Globus pallidus (tissue), 1 donor: ENCODE measurements at regions not wholly inside any gene's neighbourhood (a gene's known extent, or its start where the extent isn't known, plus 50 kb on each side); places are given as distances from the start of the nearest gene placed in this dataset.
"Not testable (repeated sequence)": the region's sequence is repeated elsewhere in the genome, so short reads cannot be mapped to it uniquely, and the experiment has no call there.

ENCODE experiments used
- DNase-seq: peaks from one replicate; pipeline ENCODE4 v3.0.0-alpha.2; 2015; ENCODE audit warnings: low spot score

DNA sequence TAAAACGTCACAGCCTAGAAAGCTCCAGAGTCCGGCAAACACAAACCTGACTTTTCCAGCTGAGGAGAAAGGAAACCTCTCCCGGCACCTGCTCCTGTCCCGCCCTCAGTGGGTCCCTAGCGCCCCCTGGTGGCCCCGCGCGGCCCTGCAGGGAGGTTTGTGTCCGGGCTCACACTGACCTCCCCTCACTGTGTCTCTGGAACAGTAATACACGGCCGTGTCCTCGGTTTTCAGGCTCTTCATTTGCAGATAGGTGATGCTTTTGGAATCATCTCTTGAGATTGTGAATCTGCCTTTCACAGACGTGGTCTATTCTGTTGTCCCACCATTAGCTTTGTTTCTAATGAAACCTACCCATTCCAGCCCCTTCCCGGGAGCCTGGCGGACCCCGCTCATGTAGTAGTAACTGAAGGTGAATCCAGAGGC is 731.2 kb downstream of the TMEM121 start:
- DNase-seq: not testable (repeated sequence)

DNA sequence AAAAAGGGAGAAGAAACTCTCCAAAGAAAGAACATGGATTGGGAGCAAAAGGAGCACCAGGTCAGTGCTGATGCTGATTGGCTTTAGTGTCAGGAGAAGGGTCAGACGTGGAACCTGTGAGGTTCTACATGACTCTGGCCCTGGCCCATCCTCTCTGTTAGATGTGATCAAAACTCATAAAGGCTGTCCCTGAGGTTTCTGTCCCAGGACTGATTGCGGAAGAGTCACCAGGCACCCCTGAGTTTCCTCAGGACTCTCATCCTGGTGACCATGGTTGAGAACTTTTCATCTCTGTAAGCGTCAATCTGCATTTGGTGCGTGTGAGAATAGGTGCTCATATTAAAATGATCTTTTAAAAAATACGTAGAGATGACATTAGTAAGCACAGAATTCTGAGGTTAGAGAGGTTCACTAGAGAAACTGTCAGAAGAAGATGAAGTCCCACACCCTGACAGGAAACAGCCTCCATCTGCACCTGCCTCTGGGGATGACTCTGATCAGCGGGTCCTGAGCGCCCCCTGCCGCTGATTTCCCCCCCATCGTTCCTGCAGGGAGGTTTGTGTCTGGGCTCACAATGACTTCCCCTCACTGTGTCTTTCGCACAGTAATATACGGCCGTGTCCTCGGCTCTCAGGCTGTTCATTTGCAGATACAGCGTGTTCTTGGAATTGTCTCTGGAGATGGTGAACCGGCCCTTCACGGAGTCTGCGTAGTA is 741.8 kb downstream of the TMEM121 start:
- no peak for DNase-seq

DNA sequence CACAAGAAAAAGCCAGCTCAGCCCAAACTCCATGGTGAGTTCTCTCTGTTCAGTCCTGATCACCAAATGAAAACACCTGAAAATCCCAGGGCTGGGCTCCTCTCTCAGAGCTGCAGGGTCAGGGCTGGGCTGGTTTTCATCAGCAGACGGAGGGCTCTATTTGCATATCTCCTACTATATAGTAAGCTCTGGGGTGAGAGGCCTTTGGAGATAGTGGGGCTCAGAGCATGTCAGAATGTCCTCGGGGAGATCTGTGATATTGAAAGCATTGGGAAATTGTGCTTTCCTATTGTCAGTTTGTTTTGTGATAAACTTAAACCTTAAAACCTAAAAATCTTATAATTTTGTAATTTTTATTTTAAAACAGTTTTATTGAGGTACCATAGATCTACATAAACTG is 742.6 kb downstream of the TMEM121 start:
- no peak for DNase-seq

DNA sequence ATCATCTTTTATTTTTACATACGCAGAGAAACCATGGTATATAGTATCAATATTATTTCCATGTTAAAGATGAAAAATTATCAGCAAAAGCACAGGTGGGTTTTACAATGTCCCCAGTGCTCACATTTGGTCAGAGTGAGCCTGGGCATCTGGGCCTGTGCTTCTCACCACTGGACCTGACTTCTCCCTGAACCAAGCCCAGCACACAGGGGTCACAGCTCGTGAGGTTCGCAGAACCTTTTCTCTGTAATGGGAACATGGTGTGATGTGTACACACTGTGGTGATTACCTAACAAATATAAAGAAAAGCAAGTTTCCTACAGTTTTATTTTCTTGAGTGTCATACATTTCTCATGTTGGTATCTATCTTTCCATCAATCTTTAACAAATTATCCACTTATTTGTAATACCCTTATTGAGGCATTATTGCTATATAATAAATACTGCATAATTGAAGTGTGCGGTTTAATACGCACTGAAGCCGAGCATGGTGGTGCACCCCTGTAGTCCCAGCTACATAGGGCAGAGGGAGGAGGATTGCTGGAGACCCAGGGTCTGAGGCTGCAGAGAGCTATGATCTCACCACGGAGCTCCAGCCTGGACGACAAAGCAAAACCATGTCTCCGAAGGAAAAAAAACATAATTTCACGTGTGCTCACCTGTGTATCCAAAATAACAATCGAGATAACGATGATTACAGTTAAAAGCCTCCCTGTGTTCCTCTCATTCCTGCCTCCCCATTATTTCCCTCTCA is 743.2 kb downstream of the TMEM121 start:
- DNase-seq: no peak

DNA sequence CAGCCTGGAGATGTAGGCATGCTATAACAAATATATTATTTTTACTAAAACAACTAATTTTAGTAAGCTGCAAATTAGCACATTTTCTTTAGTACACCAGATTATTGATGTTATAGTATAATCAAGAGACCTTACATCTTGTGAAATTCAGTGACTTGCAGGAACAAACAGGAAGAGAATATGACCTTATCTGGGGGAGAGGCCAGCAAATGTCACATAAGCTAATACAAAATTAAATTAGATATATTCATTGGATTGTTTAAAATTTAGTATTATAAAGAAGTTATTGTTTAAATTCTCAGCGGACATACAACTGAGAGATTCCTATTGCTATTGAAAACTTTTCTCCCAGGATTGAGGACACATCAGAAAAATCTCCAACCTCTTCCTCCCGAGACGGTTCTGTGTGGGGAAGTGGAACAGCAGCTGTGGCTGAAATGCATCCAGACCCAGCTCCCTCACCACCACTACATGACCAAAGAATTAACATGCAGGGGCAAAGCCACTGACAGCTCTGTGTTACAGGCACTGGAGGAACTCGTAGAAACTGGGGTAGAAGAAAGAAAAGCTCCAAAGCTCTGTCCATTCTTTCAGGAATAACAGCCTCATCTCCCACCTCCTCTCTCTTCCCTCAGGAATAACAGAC is 744.2 kb downstream of the TMEM121 start:
- DNase-seq: not testable (repeated sequence)

DNA sequence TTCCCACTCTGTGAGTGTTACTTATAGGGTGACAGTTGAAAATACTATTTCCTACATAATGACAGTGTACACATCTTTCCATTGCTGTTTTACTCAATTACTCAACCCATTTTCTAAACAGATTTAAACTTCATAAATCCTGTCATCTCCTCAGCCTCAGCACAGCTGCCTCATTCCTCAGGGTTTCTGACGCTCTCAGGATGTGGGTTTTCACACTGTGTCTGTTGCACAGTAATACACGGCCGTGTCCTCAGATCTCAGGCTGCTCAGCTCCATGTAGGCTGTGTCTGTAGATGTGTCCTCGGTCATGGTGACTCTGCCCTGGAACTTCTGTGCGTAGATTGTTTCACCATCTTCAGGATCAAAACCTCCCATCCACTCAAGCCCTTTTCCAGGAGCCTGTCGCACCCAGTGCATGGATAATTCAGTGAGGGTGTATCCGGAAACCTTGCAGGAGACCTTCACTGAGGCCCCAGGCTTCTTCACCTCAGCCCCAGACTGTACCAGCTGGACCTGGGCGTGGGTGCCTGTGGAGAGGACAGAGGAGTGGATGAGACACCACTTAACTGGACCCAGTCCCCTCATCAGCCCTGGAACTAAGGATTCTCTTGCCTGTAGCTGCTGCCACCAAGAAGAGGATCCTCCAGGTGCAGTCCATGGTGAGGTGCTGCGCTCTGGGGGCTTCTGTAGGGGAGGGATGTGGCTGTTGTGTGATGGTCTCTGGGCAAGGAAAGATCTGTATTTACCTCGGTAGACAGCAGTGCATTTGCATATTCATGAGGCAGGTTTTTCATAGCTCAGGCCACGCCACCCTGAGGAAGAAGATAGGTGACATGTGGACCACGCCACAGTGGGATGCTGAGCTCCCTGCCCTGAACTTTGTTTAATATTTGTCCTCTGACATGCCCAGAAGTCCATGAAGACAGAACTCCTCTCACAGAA is 750.2 kb downstream of the TMEM121 start:
- DNase-seq: no peak

DNA sequence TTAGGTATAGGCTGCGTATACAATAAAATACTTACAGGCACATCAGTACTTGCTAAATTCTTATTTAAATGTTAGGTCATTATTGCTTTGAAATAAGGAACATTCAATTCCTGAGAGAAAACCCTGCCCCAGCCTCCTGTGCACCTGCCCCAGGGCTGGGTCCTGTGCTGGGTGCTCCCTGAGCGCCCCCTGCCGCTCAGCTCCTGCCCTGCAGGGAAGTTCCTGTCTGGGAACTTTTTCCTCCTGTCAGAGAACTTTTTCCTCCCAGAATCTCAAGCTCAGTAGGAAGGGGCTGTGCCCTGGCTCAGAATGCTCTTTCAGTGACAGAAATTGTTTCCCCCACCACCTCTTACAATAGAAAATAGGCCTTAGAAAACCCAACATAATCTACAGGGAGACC is 751.1 kb downstream of the TMEM121 start:
- DNase-seq: no peak

DNA sequence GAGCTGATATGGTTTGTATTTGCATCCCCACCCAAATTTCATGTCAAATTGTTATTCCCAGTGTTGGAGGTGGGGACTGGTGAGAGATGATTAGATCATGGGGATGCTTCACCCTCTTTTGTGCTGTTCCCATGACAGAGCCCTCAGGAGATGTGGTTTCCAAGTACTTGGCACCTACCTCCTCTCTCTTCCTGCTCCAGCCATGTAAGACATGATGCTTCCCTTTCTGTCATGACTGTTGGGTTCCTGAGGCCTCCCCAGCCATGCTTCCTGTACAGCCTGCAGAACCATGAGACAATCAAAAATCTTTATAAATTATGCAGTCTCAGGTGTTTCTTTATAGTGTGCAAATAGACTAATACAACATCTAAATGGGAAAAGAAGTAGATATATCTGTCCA is 754.5 kb downstream of the TMEM121 start:
- no peak for DNase-seq

DNA sequence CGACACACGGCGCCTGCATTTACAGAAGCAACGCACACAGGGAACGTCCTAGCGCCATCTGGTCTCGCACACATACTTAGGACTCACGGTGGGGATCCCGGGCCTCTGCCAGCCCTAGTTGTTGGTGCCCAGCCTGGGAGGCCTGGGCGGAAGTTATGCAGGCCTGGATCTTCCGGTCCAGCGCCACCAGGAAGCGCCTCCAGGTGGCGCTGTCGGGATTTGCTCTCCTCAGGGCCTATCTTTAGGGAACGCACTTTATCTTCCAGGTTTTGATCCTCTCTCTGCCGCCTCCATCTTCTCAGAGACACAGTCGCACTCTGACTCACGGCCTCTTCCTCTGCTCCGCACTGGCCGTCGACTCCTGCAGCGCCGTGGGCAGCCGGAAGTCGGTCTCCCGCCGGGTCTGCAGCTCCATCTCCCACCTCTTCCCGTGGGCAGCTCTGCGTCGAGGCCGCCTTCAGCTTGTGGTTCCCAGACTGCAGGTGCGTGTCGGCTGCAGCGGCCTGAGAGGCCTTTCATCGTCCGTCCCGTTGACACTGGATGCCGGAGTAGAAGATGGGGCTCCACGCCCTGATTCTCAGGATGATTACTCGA is 760.4 kb downstream of the TMEM121 start:
- no peak for DNase-seq

DNA sequence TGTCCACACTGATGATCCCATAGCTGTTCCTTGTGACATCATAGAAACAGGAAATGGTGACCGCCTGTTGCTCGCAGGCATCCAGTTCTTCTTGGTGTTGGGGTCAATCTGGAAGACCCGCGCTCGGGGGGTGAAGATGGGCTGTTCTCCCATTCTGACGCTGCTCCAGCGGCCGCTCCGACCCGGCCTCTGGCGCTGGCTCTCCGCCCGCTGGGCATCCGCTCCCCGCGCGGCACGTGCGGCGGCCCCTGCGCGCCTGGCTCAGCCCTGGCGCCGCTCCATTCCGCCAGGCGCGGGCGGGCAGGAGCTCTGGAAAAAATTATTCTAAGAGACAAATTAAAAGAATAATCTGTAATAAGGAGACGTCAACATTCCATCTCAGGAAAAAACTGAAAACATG is 761.1 kb downstream of the TMEM121 start:
- DNase-seq: no peak

DNA sequence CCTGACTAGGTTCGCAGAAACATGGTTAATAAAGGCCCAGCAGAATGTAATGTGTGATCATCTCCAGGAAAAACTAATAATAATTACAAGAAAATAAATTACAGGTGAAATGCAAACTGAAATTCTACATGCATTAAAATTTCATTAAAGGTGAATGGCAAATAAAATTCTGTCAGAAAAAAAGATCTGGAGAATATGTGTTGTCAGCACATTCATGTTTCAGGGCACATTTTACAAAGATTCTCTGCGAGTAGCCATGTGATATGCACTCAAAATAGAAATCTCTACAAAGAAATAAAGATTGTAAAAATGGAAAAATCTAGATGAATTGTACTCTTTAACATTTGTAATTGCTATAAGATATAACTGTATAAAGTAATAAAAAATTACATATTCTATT is 765.2 kb downstream of the TMEM121 start:
- DNase-seq: no peak

DNA sequence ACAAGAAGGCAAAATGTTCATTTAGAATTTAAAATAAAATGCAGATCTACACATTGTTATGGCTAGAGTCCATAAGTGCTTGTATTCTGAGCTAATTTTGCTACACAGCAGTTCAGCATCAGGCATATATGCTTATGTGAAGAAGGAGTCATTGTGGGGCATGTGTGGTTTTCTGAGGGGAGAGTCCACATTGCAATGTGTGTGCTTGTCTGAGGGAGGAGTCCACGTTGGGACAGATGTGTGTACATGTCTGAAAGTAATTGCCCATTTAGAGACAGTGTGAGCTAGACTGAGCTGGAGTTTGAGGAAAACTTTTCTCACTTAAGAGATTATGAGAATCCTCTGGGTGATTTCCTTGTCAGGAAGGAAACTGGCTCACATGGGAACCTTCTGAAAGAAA is 767.9 kb downstream of the TMEM121 start:
- DNase-seq: no peak

DNA sequence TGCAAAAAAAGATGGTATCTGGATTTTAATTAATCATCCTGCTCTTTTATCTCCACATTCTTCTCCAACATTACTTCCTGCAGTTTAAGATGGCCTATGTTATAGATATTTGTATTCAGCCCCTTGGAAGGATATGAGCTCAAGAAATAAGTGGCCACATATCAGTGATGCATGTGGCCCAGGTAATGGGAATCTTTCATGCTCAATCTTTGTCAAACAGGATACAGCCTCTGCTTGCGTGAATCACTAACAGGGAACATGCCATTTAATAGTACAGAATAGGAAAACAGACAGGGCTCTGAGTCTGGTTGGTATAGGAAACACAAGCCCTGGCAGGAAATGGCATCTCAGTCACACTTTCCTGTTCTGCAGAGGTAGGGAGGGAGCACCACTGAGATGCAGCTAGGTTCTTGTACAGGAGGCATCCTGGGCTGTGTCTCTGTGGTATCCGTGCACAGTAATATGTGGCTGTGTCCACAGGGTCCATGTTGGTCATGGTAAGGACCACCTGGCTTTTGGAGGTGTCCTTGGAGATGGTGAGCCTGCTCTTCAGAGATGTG is 774.6 kb downstream of the TMEM121 start:
- not testable (repeated sequence) for DNase-seq

DNA sequence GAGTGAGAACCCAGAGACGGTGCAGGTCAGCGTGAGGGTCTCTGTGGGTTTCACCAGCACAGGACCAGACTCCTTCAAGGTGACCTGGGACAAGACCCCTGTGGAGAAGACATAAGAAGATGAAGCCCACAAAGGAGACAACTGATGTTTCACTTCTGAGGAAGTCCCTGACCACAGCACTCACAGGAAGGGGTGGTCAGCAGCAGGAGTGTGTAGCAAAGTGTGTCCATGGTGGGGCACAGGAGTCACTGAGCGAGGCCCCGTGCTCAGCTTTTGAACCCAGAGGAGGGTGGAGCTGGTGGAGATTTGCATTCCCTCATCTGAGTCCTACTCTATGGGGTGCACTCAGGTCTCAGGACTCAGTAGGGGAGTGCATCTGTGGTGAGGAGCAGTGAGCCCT is 775.2 kb downstream of the TMEM121 start:
- DNase-seq: not testable (repeated sequence)

DNA sequence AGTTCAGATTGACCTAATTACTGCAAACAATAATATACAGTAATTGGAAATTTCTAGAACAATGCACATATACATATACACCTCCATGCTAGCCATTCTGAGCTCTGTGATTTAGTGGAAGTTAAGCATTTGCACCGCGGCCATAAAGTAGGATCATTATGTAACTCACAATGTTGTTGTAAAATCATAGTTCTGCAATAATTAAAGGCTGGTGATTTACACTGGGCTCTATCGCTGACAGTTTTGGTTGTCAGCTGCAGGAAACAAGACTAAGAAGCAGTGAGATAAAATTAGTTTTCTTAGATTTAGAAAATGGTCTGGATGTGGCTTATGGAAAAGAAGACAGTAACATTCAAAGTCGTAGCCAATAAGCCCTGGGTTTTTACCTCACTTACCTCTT is 776.3 kb downstream of the TMEM121 start:
- no peak for DNase-seq

DNA sequence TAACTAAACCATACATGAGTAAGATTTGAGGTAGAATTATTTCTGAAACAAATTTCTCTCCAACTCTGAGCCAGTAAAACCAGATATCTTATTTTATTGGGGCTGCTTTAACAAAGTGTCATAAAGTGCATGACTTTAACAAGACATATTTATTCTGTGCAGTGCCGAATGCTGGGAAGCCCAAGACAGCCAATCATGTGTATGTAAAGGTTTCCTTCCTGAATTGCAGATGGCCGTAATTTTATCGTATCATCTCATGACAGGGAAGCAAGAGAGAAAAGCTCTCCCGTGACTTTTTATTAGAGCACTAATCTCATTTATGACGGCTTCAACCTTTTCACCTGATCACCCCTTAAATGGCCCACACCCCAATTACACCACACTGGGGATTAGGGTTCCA is 777.9 kb downstream of the TMEM121 start:
- no peak for DNase-seq

DNA sequence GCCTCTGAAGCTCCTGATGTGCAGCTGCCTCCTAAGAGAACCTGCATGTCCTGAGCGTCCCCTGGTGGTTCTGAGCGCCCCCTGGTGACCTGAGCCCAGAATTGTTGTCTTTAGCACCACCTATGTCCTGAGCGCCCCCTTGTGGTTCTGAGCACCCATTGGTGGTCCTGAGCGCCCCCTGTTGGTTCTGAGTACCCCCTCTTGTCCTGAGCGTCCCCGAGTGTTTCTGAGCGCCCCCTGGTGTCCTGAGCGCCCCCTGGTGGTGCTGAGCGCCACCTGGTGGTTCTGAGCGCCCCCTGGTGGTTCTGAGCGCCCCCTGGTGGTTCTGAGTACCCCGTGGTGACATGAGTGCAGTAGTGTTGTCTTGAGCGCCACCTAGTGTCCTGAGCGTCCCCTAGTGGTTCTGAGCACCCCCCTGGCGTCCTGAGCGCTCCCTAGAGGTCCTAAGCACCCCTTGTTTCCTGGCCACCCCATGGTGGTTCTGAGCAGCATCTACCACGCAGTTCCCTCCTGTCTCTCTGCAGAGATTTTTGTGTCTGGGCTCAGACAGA is 782.5 kb downstream of the TMEM121 start:
- DNase-seq: no peak

DNA sequence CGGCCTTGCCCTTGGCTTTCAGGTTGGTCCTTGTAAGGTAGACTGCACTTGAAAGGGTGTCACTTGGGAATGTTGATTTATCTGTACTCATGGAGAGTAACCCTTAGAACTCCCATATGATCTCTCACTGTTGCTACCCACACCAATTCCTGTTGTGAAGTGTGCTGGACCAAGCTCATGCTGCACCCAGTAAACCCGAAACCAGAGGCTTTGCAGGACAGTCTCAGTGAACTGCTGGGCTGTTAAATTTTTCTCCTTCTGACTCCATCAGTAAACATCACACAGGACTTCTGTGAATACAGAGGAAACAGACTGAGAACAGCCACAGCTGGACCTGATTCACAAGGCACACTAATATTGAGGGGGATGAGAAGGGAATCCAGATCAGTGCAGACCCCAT is 783.0 kb downstream of the TMEM121 start:
- DNase-seq: no peak

DNA sequence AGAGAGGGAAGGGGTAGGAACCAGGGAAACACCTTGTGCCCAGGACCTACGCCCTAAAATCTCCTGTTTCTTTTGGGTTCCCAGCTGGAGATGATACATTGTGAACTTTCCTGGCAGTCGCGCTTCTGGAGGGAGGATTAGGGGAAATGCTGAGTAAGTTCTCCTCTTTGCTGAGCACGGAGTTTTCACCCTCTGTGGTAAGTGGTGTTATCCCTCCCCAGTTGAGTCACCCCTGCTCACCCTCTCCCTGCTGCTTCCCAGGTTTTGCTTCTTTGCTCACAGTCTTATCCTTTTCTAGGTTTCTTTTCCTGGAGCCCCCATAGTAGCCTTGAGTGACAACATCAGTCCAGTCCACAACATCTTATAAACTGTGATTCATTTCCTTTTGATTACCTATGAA is 789.1 kb downstream of the TMEM121 start:
- no peak for DNase-seq

DNA sequence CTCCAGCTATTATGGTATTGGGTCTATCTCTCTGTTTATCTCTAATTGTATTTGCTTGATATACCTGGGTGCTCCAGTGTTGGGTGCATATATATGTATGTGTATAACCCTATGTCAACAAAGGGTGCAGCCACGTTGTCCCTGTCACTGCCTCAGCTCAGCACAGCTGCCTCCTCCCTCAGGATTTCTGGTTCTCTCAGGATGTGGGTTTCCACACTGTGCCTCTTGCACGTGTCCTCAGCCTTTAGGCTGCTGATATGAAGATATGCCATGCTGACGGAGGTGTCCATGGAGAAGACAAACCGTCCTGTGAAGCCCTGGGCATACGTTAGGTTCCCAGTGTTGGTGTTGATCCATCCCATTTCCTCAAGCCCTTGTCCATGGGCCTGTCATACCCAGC is 791.2 kb downstream of the TMEM121 start:
- DNase-seq: no peak

DNA sequence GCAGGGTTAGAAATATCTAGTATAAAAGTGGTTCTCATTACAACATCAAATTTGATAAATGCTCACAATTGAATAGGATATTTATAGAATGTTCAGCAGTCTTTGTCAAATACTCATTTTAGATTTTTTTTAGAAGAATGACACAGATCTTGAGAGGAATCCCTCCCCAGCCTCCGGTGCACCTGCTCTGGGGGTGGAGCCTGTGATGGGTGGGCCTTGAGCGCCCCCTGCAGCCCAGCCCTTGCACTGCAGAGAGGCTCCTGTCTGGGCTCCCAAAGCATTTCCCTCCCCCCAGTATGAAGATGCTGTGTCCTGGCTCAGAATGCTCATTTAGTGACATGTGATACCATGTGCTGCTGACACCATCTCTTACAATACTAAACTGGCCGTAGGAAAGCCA is 792.3 kb downstream of the TMEM121 start:
- DNase-seq: no peak
